Naive B cell (primary cell): ENCODE measurements at regions not wholly inside any gene's neighbourhood (a gene's known extent, or its start where the extent isn't known, plus 50 kb on each side); places are given as distances from the start of the nearest gene placed in this dataset.
A peak's percentile ranks its signal among the peaks of the same experiment; 100 is the strongest.
"Not testable (repeated sequence)": the region's sequence is repeated elsewhere in the genome, so short reads cannot be mapped to it uniquely, and the experiment has no call there.

ENCODE experiments used
- ATAC-seq, 2 donors: fragments of 150-1000 bp; cut with Tn5 transposase; 2 replicates each; pipeline ENCODE4 v1.10.0; 2021; ENCODE audit warnings: low read depth in 2 of 2, mild to moderate bottlenecking in 2 of 2, moderate library complexity in 2 of 2
- DNase-seq: peaks from one replicate; pipeline ENCODE4 v3.0.0; 2022
- H3K27ac Mint-ChIP-seq, 6 donors: one replicate each; pipeline ENCODE4 v1.8.0; 2020 to 2022; ENCODE audit warnings: mild to moderate bottlenecking in 6 of 6, mixed read lengths in 6 of 6, moderate library complexity in 5 of 6, inconsistent platforms in 2 of 6
- H3K27me3 Mint-ChIP-seq, 3 donors: one replicate each; pipeline ENCODE4 v1.8.0; 2021 to 2022; ENCODE audit warnings: mixed read lengths in 3 of 3, mild to moderate bottlenecking in 1 of 3
- H3K36me3 Mint-ChIP-seq, 2 donors: one replicate each; pipeline ENCODE4 v1.8.0; 2020 to 2022; ENCODE audit warnings: mixed read lengths in 2 of 2, inconsistent platforms in 1 of 2, mild to moderate bottlenecking in 1 of 2
- H3K4me1 Mint-ChIP-seq, 3 donors: one replicate each; pipeline ENCODE4 v1.8.0; 2020 to 2022; ENCODE audit warnings: mixed read lengths in 3 of 3, inconsistent platforms in 1 of 3, mild to moderate bottlenecking in 1 of 3, moderate library complexity in 1 of 3
- H3K4me3 Mint-ChIP-seq, 8 donors: one replicate each; pipeline ENCODE4 v1.8.0; 2020 to 2022; ENCODE audit warnings: mild to moderate bottlenecking in 8 of 8, mixed read lengths in 8 of 8, moderate library complexity in 8 of 8, inconsistent platforms in 2 of 8
- H3K9me3 Mint-ChIP-seq, 7 donors: one replicate each; pipeline ENCODE4 v1.8.0; 2020 to 2022; ENCODE audit warnings: mixed read lengths in 7 of 7, mild to moderate bottlenecking in 5 of 7, inconsistent platforms in 2 of 7, moderate library complexity in 1 of 7

- DNase-seq (no peak), ATAC-seq (no peak)
- no peak overlapping the region for H3K27ac Mint-ChIP-seq
- peaks cover 2 to 14% (median 7%) of the 10 kb centered on the region in 7 donors for H3K9me3 Mint-ChIP-seq
- no peak overlapping the region for H3K4me3 Mint-ChIP-seq
- H3K36me3 Mint-ChIP-seq, result no peaks in the 10 kb centered on the region
- no peaks in the 10 kb centered on the region for H3K4me1 Mint-ChIP-seq
- H3K27me3 Mint-ChIP-seq, result no peaks in the 10 kb centered on the region
These were observed 500.8 kb upstream of the PABPC4L start for GRCh38 chr4:134702374-134702773.

- DNase-seq (no peak), ATAC-seq (no peak)
- H3K9me3 Mint-ChIP-seq, result peaks cover 2 to 14% (median 7%) of the 10 kb centered on the region in 7 donors
- no peaks in the 10 kb centered on the region for H3K36me3 Mint-ChIP-seq
- no peak overlapping the region for H3K27ac Mint-ChIP-seq
- H3K4me1 Mint-ChIP-seq, result no peaks in the 10 kb centered on the region
- H3K4me3 Mint-ChIP-seq, result no peak overlapping the region
- H3K27me3 Mint-ChIP-seq, result no peaks in the 10 kb centered on the region
These were observed 498.7 kb upstream of the PABPC4L start for GRCh38 chr4:134700251-134700650.

- H3K9me3 Mint-ChIP-seq, result peaks cover 2 to 14% (median 7%) of the 10 kb centered on the region in 7 donors
- H3K27ac Mint-ChIP-seq, H3K4me3 Mint-ChIP-seq, H3K4me1 Mint-ChIP-seq, H3K27me3 Mint-ChIP-seq, ATAC-seq, H3K36me3 Mint-ChIP-seq, DNase-seq: not testable (repeated sequence)
These were observed 497.2 kb upstream of the PABPC4L start for GRCh38 chr4:134698831-134699230.

- ATAC-seq (no peak), DNase-seq (no peak)
- no peak overlapping the region for H3K4me3 Mint-ChIP-seq
- no peak overlapping the region for H3K27ac Mint-ChIP-seq
- H3K36me3 Mint-ChIP-seq, result no peaks in the 10 kb centered on the region
- no peaks in the 10 kb centered on the region for H3K4me1 Mint-ChIP-seq
- peaks cover 2 to 14% (median 7%) of the 10 kb centered on the region in 7 donors for H3K9me3 Mint-ChIP-seq
- H3K27me3 Mint-ChIP-seq, result no peaks in the 10 kb centered on the region
These were observed 493.8 kb upstream of the PABPC4L start for GRCh38 chr4:134695433-134695832.

GRCh38 chr4:134691915-134692314 is 490.3 kb upstream of the PABPC4L start:
- no peaks in the 10 kb centered on the region for H3K4me1 Mint-ChIP-seq
- DNase-seq (no peak), ATAC-seq (no peak)
- H3K9me3 Mint-ChIP-seq, result peaks cover 0 to 6% (median 0%) of the 10 kb centered on the region in 7 donors
- H3K4me3 Mint-ChIP-seq, result no peak overlapping the region
- H3K27me3 Mint-ChIP-seq, result no peaks in the 10 kb centered on the region
- no peak overlapping the region for H3K27ac Mint-ChIP-seq
- H3K36me3 Mint-ChIP-seq, result no peaks in the 10 kb centered on the region

- peaks cover 0 to 8% (median 4%) of the 10 kb centered on the region in 7 donors for H3K9me3 Mint-ChIP-seq
- H3K27ac Mint-ChIP-seq, result no peak overlapping the region
- H3K27me3 Mint-ChIP-seq, result no peaks in the 10 kb centered on the region
- ATAC-seq (no peak), DNase-seq (no peak)
- no peaks in the 10 kb centered on the region for H3K36me3 Mint-ChIP-seq
- no peaks in the 10 kb centered on the region for H3K4me1 Mint-ChIP-seq
- peak overlapping the region in 1 of 8 donors; percentile 16 for H3K4me3 Mint-ChIP-seq
These were observed 486.3 kb upstream of the PABPC4L start for GRCh38 chr4:134687646-134688628.

- Mint-ChIP-seq H3K27me3 (no peaks in the 10 kb centered on the region), H3K4me1 (no peaks in the 10 kb centered on the region), H3K9me3 (peaks cover 0 to 32% (median 5%) of the 10 kb centered on the region in 7 donors), H3K4me3 (no peak overlapping the region), H3K27ac (no peak overlapping the region), H3K36me3 (no peaks in the 10 kb centered on the region)
- DNase-seq, result no peak
- no peak for ATAC-seq
These were observed 475.7 kb upstream of the PABPC4L start for GRCh38 chr4:134677209-134677814.

GRCh38 chr4:134668237-134668636 is 466.6 kb upstream of the PABPC4L start:
- H3K4me1 Mint-ChIP-seq, result no peaks in the 10 kb centered on the region
- H3K27ac Mint-ChIP-seq, result no peak overlapping the region
- H3K27me3 Mint-ChIP-seq, result no peaks in the 10 kb centered on the region
- H3K36me3 Mint-ChIP-seq, result no peaks in the 10 kb centered on the region
- peaks cover 0 to 5% (median 0%) of the 10 kb centered on the region in 7 donors for H3K9me3 Mint-ChIP-seq
- DNase-seq (no peak), ATAC-seq (no peak)
- no peak overlapping the region for H3K4me3 Mint-ChIP-seq

- no peaks in the 10 kb centered on the region for H3K27me3 Mint-ChIP-seq
- no peaks in the 10 kb centered on the region for H3K4me1 Mint-ChIP-seq
- DNase-seq (no peak), ATAC-seq (no peak)
- no peak overlapping the region for H3K27ac Mint-ChIP-seq
- no peak overlapping the region for H3K4me3 Mint-ChIP-seq
- no peaks in the 10 kb centered on the region for H3K36me3 Mint-ChIP-seq
- H3K9me3 Mint-ChIP-seq, result peaks cover 0 to 5% (median 0%) of the 10 kb centered on the region in 7 donors
These were observed 465.1 kb upstream of the PABPC4L start for GRCh38 chr4:134666640-134667039.

GRCh38 chr4:134665429-134665828 is 463.8 kb upstream of the PABPC4L start:
- no peak for DNase-seq
- Mint-ChIP-seq H3K36me3 (no peaks in the 10 kb centered on the region), H3K4me1 (no peaks in the 10 kb centered on the region), H3K4me3 (no peak overlapping the region), H3K9me3 (peaks cover 0 to 5% (median 0%) of the 10 kb centered on the region in 7 donors), H3K27ac (no peak overlapping the region), H3K27me3 (no peaks in the 10 kb centered on the region)
- no peak for ATAC-seq

GRCh38 chr4:134663742-134664141 is 462.2 kb upstream of the PABPC4L start:
- no peak overlapping the region for H3K4me3 Mint-ChIP-seq
- ATAC-seq (no peak), DNase-seq (no peak)
- peaks cover 0 to 5% (median 0%) of the 10 kb centered on the region in 7 donors for H3K9me3 Mint-ChIP-seq
- H3K4me1 Mint-ChIP-seq, result no peaks in the 10 kb centered on the region
- H3K36me3 Mint-ChIP-seq, result no peaks in the 10 kb centered on the region
- no peaks in the 10 kb centered on the region for H3K27me3 Mint-ChIP-seq
- H3K27ac Mint-ChIP-seq, result no peak overlapping the region

GRCh38 chr4:134650461-134650860 is 448.9 kb upstream of the PABPC4L start:
- Mint-ChIP-seq H3K27me3 (no peaks in the 10 kb centered on the region), H3K27ac (no peak overlapping the region), H3K4me1 (no peaks in the 10 kb centered on the region), H3K9me3 (no peaks in the 10 kb centered on the region), H3K36me3 (no peaks in the 10 kb centered on the region), H3K4me3 (no peak overlapping the region)
- no peak for ATAC-seq
- no peak for DNase-seq

- Mint-ChIP-seq H3K9me3 (peaks cover 0 to 10% (median 0%) of the 10 kb centered on the region in 7 donors), H3K4me1 (no peaks in the 10 kb centered on the region), H3K4me3 (no peak overlapping the region), H3K36me3 (no peaks in the 10 kb centered on the region), H3K27me3 (no peaks in the 10 kb centered on the region), H3K27ac (no peak overlapping the region)
- ATAC-seq (no peak), DNase-seq (no peak)
These were observed 444.2 kb upstream of the PABPC4L start for GRCh38 chr4:134645778-134646177.
